Ovary (tissue), 7 donors: ENCODE measurements at regions not wholly inside any gene's neighbourhood (a gene's known extent, or its start where the extent isn't known, plus 50 kb on each side); places are given as distances from the start of the nearest gene placed in this dataset.
A peak's percentile ranks its signal among the peaks of the same experiment; 100 is the strongest.
"Not testable (repeated sequence)": the region's sequence is repeated elsewhere in the genome, so short reads cannot be mapped to it uniquely, and the experiment has no call there.

Experiments used
- DNase-seq, 5 donors: peaks; one replicate each; pipeline ENCODE4 v3.0.0-alpha.2; 2019 to 2020
- H3K27ac ChIP-seq, 2 donors: fragments of 200-600 bp; one replicate each; pipeline versions ENCODE4 v1.5.1 to v1.8.0; 2019 to 2022
- H3K27me3 ChIP-seq: fragments of 200-600 bp; one replicate; pipeline ENCODE4 v1.8.0; 2022
- H3K36me3 ChIP-seq: fragments of 200-600 bp; sonication (generic); one replicate; pipeline ENCODE4 v1.5.1; 2019
- H3K4me1 ChIP-seq: one replicate; pipeline ENCODE4 v1.8.1; 2013; ENCODE audit warnings: mild to moderate bottlenecking, moderate library complexity; ENCODE audit not compliant: insufficient read depth
- H3K4me3 ChIP-seq: fragments of 200-600 bp; sonication (generic); one replicate; pipeline ENCODE4 v1.5.1; 2017
- H3K9me3 ChIP-seq, 2 donors: fragments of 200-600 bp in 1 of 2; sonication (generic) in 1 of 2; one replicate each; pipeline versions ENCODE4 v1.5.1 to v1.8.1; 2013 to 2019; ENCODE audit warnings: mild to moderate bottlenecking in 1 of 2, moderate library complexity in 1 of 2
- CTCF ChIP-seq, 3 donors: fragments of 450-650 bp in 2 of 3; fragments of 200-600 bp in 1 of 3; IDR thresholded peaks; one replicate each; pipeline versions ENCODE4 v1.5.1 to v1.8.0; 2016 to 2022; ENCODE audit warnings: antibody characterized with exemption in 3 of 3, mild to moderate bottlenecking in 1 of 3
- EP300 ChIP-seq: sonication (generic); formaldehyde crosslinking; IDR thresholded peaks from one replicate; pipeline ENCODE4 v1.6.1; 2017; ENCODE audit warnings: antibody characterized with exemption
- POLR2A ChIP-seq: fragments of 450-650 bp; IDR thresholded peaks from one replicate; pipeline ENCODE4 v1.6.1; 2017; ENCODE audit warnings: antibody characterized with exemption, mild to moderate bottlenecking, moderate library complexity
- WGBS, 3 donors: extraction: QIAGEN DNeasy Blood & Tissue Kit in 1 of 3; methylation state at CpG; one replicate each; pipeline versions ENCODE4 v1.1.5 to v1.1.7; 2013 to 2017; 5-methylcytosine and 5-hydroxymethylcytosine counted together
- intact Hi-C, 4 donors: fragments of 100-400 bp; cut with DNase I; formaldehyde crosslinking; loops; one replicate each; pipeline versions ENCODE4 v1.11.0 to v1.15.1; 2022 to 2023
- donor health status: DM: no; HTN: no; CAD: no; lungs with moderate emphysema.
- donor health status: DM: no; HTN: no; CAD: no.
- donor health status: Bipolar disorder and iron deficiency.
- donor health status: DM: no; HTN: no; CAD: no.
- donor health status: DM: yes; HTN: yes; CAD: no.

GRCh38 chr5:122515210-122515609 lies 203.2 kb downstream of the SNCAIP start:
- DNase-seq, H3K4me3 ChIP-seq, H3K27ac ChIP-seq, H3K27me3 ChIP-seq, H3K9me3 ChIP-seq, H3K4me1 ChIP-seq, H3K36me3 ChIP-seq: not testable (repeated sequence)
- intact Hi-C loops = loop anchor here in 1 of 4 donors (5.0 to 10.0 kb wide), 2 partner anchors 642 to 850 kb away; no protein-coding TSS in a partner anchor
- 90 to 95% (median 91%) methylated on average over 23 of the region's 23 CpGs for WGBS, 3 donors

GRCh38 chr5:122515709-122516431 lies 203.8 kb downstream of the SNCAIP start:
- DNase-seq = peak; percentile 50 to 72 (median 63)
- no peaks in the 10 kb centered on the region for H3K27me3 ChIP-seq
- no peak overlapping the region for H3K4me3 ChIP-seq
- no peaks in the 10 kb centered on the region for H3K9me3 ChIP-seq
- intact Hi-C loops = loop anchor here in 1 of 4 donors (5.0 to 10.0 kb wide), 2 partner anchors 641 to 849 kb away; no protein-coding TSS in a partner anchor
- peaks cover 2% of the 10 kb centered on the region for H3K4me1 ChIP-seq
- TF ChIP-seq EP300 = no peak
- peak; percentile 52 to 80 (median 73) for TF ChIP-seq CTCF (IDR thresholded peaks at IDR 0.05)
- H3K36me3 ChIP-seq = no peaks in the 10 kb centered on the region
- WGBS, 3 donors = 26 to 44% (median 31%) methylated on average over 6 of the region's 6 CpGs
- H3K27ac ChIP-seq = no peak overlapping the region

GRCh38 chr5:122516432-122516743 lies 204.4 kb downstream of the SNCAIP start:
- Histone ChIP-seq H3K27me3 (no peaks in the 10 kb centered on the region), H3K4me1 (peaks cover 2% of the 10 kb centered on the region), H3K36me3 (no peaks in the 10 kb centered on the region), H3K9me3 (no peaks in the 10 kb centered on the region), H3K4me3 (no peak overlapping the region), H3K27ac (no peak overlapping the region)
- WGBS, 3 donors = 44 to 54% (median 53%) methylated on average over 4 of the region's 4 CpGs
- peak in 1 of 3 donors; percentile 6 for TF ChIP-seq CTCF (IDR thresholded peaks at IDR 0.05)
- no peak for TF ChIP-seq EP300
- no peak for DNase-seq
- intact Hi-C loops = loop anchor here in 1 of 4 donors (5.0 to 10.0 kb wide), 2 partner anchors 641 to 848 kb away; no protein-coding TSS in a partner anchor

GRCh38 chr5:122517091-122517490 lies 205.1 kb downstream of the SNCAIP start:
- Histone ChIP-seq H3K36me3 (no peaks in the 10 kb centered on the region), H3K4me3 (no peak overlapping the region), H3K4me1 (peaks cover 2% of the 10 kb centered on the region), H3K27me3 (no peaks in the 10 kb centered on the region), H3K27ac (no peak overlapping the region), H3K9me3 (no peaks in the 10 kb centered on the region)
- no peak for TF ChIP-seq EP300
- TF ChIP-seq CTCF (IDR thresholded peaks at IDR 0.05) = no peak
- no peak for TF ChIP-seq POLR2A
- intact Hi-C loops = loop anchor here in 1 of 4 donors (5.0 to 10.0 kb wide), 2 partner anchors 640 to 848 kb away; no protein-coding TSS in a partner anchor
- WGBS, 3 donors = 97 to 100% (median 98%) methylated on average over 1 of the region's 1 CpG
- DNase-seq = no peak

GRCh38 chr5:122523776-122524175 lies 211.7 kb downstream of the SNCAIP start:
- Histone ChIP-seq H3K36me3 (no peaks in the 10 kb centered on the region), H3K4me1 (no peaks in the 10 kb centered on the region), H3K4me3 (no peak overlapping the region), H3K27ac (no peak overlapping the region), H3K27me3 (no peaks in the 10 kb centered on the region), H3K9me3 (no peaks in the 10 kb centered on the region)
- no peak for TF ChIP-seq POLR2A
- TF ChIP-seq EP300 = no peak
- TF ChIP-seq CTCF (IDR thresholded peaks at IDR 0.05) = no peak
- DNase-seq = no peak
- intact Hi-C loops = no loop called here
- 80 to 87% (median 85%) methylated on average over 6 of the region's 6 CpGs for WGBS, 3 donors
